NCI-H1436 (cell line): ENCODE measurements at regions not wholly inside any gene's neighbourhood (a gene's known extent, or its start where the extent isn't known, plus 50 kb on each side); places are given as distances from the start of the nearest gene placed in this dataset.

Experiments
- DNase-seq: peaks from one replicate; lab custom pipeline; 2025; lab: John Stamatoyannopoulos, UW

GRCh38 chr6:169906688-169907418 is 155.4 kb downstream of the ERMARD start:
- no peak for DNase-seq

GRCh38 chr6:169906004-169906687 is 154.7 kb downstream of the ERMARD start:
- DNase-seq = no peak

GRCh38 chr6:169905041-169905807 is 153.8 kb downstream of the ERMARD start:
- no peak for DNase-seq

GRCh38 chr6:169904051-169904922 is 152.9 kb downstream of the ERMARD start:
- no peak for DNase-seq

- DNase-seq = no peak
These were observed 151.7 kb downstream of the ERMARD start for GRCh38 chr6:169903122-169903521.

GRCh38 chr6:169902604-169903003 is 151.2 kb downstream of the ERMARD start:
- DNase-seq = no peak

GRCh38 chr6:169902070-169902469 is 150.6 kb downstream of the ERMARD start:
- DNase-seq = no peak

- DNase-seq = no peak
These were observed 148.2 kb downstream of the ERMARD start for GRCh38 chr6:169899481-169900145.

- DNase-seq = no peak
These were observed 147.5 kb downstream of the ERMARD start for GRCh38 chr6:169898788-169899480.

GRCh38 chr6:169897601-169898358 is 146.4 kb downstream of the ERMARD start:
- no peak for DNase-seq

- DNase-seq = no peak
These were observed 145.5 kb downstream of the ERMARD start for GRCh38 chr6:169896826-169897456.

GRCh38 chr6:169895926-169896761 is 144.7 kb downstream of the ERMARD start:
- DNase-seq = no peak

GRCh38 chr6:169895000-169895759 is 143.8 kb downstream of the ERMARD start:
- DNase-seq = no peak

GRCh38 chr6:169894377-169894960 is 143.0 kb downstream of the ERMARD start:
- no peak for DNase-seq

GRCh38 chr6:169893624-169894023 is 142.2 kb downstream of the ERMARD start:
- DNase-seq = no peak

GRCh38 chr6:169891846-169892245 is 140.4 kb downstream of the ERMARD start:
- no peak for DNase-seq

GRCh38 chr6:169891421-169891820 is 140.0 kb downstream of the ERMARD start:
- DNase-seq = no peak
